CD4-positive, alpha-beta T cell treated with Interleukin-4 for 1 hour (primary cell): ENCODE measurements at regions not wholly inside any gene's neighbourhood (a gene's known extent, or its start where the extent isn't known, plus 50 kb on each side); places are given as distances from the start of the nearest gene placed in this dataset.
"Not testable (repeated sequence)": the region's sequence is repeated elsewhere in the genome, so short reads cannot be mapped to it uniquely, and the experiment has no call there.

ENCODE experiments used
- DNase-seq, 2 donors: peaks; one replicate each; pipeline ENCODE4 v3.0.0-alpha.2; 2020 to 2022

DNA sequence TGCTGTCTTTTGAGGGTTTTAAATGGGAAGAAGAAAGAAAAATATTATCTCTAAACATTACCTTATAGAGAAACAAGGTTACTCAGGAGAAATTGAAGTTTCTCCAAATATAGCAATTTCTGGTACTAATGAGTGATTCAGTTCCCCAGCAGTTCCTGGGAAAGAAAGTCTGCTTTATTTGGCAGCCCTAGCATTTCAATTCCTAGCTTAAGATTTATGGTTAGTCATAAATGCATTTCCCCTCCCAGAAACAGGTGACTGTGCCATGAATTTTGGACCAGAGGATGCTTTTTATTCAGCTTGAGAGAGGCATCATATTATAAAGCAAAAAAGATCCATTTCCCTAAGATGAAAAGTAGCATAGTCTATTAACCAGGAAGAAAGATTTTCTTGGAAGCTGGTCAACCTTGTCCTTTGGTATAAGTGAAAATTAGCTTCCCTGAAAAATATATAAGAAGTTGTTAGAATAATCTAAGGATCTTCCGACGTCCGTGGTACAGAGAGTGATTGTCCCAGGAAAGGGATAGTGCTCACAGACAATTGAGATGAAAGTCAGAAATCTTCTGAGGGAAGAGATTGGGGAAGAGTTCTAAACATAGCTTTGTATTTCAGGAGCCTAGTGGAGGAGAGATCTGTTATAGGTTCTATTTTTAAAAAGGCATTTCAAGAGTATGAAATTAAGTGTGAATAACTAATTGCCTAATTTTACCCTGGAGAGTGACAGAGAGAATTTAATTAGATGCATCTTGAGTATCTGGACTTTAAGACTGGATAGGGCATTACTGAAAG is 164.9 kb downstream of the ESM1 start:
- no peak for DNase-seq

DNA sequence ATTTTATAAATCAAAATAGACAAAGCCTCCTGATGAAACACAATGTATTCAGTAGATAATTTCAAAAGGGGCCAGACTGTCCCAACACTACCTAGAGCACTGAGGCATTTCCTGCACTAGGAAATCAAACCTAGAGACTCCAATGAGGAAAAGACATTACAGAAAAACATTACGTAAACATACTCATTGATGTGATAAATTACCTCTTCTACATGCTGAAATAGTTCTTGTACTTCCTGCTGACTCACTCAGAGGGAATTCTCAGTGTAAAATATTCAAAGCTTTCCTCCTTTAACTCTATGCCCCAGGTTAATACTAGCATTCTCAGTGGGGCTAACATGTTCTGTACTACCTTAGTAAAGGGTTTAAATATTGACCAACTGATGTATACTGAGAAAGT is 178.0 kb downstream of the ESM1 start:
- no peak for DNase-seq

DNA sequence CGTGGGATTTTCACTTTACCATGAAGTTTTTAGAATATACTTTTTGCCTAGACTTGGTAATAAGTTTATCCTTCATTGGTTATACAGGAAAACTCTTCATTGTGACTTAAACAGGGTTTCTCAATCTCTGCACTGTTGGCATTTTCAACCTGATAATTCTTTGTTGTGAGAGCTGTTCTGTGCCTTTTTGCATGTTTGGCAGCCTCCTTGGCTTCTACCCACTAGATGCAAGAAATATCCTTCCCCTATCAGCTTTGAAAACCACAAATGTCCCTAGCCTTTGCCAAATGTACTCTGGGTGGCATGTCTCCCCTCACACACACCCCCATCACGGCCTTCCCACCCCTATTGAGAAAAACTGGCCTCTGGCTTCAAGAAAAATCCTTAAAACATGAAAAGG is 180.9 kb downstream of the ESM1 start:
- DNase-seq: no peak

DNA sequence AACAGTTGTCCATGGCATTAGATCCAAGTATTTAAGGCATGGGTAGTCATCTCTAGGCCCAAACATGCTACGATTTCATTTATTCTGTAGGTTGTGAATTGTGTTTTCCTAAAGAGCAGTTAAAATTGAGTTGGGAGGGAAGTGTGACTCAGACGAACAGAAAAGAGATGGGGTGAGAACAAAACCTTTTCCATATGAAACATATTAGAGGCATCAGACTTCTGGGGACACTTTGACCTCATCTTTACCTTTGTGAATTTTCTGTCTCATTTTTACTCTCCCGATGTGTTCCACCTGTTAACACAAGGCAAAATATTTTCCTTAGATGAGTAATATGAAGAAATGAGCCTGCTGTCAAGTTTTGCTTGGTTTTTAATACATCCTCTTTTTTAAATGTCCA is 181.3 kb downstream of the ESM1 start:
- DNase-seq: no peak

DNA sequence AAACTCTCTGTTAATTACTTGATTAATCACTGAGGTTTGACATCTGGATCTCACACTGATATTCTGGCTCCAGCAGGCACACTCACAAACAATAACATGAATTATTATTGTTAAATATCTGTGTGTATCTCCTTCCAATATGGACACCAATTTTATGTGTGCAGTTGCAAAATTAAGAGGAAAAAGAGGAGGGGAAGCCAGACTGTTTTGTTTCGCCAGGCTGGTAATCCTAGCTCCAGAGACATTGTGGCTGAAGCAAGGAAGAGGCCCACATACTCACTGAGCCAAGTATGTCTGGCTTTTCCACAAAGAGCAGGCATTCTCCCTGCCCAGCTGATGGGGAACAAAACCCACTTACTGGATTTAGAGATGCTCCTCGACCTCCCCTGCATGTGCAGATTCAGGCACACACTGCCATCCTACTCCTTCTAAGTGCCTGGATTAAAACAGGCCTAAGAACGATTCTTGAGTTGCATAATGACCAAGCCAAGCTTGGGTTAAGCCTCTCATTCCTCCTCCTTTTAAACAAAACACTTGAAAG is 181.9 kb downstream of the ESM1 start:
- no peak for DNase-seq

DNA sequence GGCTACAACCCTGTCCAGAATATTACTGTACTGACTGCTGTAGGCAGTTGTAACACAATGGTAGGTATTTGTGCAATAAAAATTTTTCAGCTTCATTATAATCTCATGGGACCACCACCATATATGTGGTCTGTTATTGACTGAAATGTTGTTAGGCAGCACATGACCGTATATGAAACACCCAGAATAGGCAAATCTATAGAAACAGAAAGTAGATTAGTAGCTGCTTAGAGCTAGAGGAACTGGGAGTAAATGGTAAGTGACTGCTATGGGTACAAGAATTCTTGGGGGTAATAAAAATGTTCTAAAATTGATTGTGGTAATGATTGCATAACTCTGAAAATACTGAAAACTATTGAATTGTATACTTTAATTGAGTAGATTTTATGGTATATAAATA is 185.7 kb downstream of the ESM1 start:
- DNase-seq: no peak

DNA sequence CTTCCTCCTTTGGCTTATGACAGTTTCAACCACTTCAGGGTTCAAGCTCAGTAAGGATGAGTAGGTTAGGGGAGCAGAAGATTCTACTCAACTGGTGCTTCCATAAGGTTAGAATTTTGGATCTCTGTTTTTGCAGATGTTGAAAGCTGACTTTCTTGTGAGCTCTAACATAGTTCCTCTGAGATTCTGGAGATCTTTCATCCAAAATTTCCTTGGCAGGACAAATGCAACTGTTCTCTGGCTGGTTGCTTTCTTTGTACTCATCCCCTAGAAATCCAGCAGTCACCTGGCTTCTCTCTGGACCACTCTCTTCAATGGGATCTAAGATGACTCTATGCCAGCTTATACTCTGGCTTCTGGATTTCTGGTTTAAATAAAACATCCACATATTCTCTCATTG is 189.6 kb downstream of the ESM1 start:
- no peak for DNase-seq

DNA sequence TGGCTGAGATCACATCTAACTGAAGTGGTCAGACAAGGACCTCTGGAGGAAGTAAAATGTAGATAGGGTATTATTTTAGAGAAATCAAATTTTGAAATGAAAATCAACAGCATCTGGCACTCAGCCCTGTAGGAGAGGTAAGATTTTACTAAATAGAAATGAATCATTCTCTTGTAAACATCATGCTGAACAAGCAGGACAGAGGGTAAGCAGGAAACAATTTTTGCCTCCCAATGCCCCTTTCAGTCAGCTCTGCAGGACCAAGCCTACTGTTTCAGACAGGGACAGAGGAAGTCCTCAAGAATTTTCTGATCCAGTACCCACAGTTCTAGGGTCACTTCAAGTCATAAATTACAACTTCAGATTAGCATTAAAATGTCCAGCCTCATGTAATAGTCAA is 190.1 kb downstream of the ESM1 start:
- no peak for DNase-seq

DNA sequence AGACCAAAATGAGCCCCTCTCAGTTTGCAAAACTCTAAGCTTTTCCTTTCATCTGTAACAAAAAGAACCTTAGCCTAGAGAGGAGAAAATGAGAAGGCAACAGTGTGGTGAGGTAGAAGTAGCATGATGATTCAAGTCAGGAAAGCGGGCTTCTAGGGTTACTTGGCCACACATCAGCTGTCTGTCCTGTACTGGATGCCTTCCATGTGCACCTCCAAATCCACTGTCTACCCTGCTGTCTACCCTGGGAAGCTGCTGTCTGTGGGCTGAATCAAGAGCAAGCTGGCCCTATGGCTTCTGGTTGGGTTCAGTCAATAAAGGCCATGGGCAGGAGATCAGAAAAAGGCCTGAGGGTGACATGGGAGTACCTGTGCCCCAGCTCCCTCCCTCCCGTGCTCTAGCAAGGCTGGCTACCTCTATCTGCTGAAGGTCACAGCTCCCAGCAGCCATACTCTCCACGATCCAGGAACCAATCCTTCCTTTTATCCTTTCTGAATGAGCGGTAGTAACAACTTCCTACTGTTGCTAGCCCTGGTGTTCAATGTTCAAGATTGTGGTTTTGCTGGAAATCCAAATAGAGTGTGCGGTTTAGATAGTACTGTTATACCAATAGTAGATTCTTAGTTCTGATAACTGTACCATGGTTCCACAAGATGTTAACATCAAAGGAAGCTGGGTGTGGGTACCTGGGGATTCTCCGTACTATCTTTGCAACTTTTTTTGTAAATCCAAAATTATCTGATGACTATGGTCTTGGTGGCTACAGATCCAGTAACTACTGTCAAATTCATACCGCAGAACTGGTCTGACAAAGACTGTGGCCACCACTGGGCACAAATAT is 191.0 kb downstream of the ESM1 start:
- DNase-seq: peak in 1 of 2 donors; percentile 9

DNA sequence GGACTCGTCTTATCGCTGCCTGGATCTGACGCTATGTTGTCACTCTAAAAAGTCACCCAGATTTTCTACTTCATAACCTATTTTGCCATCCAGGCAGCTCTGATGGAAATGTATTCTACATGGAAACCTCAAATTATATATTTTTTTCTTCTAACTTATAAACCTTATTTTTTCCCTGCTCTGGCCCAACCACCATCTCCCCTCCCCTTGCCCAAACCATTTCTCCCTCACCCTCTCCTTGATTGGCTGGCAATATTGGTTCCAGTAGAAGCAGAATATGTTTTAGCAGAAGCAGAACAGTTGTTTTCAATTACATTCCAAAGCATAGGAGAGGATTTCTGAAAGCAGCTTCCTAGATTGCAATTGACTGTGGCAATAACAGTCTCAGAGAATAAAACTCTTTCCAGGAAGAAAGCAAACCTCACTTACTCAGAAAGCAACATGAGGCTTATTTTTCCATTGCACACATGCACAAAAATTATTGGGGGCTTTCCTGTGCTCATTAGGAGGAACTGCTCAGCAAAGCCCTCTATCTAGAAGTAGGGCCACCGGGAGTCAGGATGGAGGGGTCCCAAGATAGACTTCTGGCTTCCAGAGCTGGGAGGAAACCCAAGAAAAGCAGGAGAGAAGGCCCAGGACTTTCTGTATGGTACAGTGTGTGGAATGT is 191.8 kb downstream of the ESM1 start:
- no peak for DNase-seq

DNA sequence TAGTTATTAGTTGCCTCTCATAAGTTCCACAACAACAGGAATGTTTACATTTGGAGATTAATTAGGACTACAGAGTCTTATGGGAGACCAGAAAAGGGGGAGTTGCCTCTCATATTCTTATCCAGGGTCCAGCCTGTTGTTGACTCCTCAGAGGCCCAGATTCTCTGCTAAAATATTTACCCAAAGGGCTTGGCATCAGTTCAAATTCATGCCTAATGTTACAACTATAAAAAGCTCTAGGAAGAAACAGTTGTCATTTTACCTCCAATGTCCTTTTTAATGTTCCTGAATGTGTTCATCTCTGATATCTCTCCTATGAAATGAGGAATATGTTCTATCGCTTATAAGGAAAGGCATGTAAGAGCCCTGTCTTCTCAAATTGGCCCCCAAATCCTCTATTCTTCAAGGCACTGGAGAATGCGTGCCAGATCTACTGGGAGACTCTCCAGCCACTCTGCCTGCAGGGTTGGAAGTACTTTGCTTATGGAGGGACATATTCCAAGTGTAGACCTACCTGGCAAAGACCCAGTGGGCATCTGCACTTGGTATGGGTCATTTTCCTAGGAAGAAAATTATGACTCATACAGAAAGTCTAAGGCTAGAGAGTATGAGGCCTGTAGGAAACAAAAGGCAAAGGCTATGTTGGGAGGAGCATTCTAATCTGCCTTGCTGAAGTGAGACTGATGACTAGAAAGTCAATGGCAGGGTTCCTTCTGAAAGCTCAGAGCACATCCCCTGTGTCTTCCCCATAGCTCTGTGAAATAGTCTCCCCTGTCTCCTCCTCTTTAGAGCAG is 192.6 kb downstream of the ESM1 start:
- DNase-seq: no peak

DNA sequence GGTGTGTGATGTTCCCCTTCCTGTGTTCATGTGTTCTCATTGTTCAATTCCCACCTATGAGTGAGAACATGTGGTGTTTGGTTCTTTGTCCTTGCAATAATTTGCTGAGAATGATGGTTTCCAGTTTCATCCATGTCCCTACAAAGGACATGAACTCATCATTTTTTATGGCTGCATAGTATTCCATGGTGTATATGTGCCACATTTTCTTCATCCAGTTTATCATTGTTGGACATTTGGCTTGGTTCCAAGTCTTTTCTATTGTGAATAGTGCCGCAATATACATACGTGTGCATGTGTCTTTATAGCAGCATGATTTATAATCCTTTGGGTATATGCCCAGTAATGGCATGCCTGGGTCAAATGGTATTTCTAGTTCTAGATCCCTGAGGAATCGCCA is 197.5 kb downstream of the ESM1 start:
- not testable (repeated sequence) for DNase-seq

DNA sequence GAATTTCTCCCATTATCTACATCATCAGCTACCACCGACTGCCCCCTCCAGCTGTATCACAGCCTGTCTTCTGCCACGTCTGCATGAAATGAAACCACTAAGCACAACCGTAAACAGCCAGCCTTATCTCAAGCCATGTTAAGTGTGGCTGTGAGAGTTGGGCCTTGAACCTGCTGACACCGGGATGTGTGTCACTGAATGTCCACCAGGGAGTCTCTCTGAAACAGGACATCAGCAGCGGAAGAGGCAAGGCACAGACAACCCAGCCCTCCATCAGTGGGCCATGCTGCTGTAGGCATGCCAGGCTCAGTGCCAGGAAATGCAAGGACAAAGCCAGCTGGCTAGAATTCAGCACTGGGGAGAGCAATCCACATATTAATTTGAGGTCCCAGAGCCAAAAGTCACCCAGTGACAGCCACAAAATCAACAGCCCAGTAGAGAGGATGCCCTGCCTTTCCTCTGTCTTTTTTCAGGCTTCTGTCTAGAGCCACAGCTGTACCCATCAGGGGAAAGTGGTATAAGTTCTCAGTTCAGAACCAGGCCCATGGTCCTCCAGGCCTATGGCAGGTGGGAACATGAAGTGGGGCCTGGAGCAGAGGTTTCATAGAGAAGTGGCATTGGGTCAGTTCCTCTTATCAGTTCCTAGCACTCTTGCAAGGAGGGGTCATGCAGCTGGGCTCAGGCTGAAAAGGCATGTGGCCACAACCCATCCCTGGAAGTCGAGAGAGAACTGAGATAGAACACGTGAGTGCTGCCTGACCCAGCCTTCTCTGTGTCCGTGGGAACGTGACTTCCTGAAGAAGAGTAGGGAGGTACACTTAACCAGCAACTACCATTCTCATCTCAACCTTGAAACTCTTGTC is 199.4 kb downstream of the ESM1 start:
- peak; percentile 41 to 73 for DNase-seq

DNA sequence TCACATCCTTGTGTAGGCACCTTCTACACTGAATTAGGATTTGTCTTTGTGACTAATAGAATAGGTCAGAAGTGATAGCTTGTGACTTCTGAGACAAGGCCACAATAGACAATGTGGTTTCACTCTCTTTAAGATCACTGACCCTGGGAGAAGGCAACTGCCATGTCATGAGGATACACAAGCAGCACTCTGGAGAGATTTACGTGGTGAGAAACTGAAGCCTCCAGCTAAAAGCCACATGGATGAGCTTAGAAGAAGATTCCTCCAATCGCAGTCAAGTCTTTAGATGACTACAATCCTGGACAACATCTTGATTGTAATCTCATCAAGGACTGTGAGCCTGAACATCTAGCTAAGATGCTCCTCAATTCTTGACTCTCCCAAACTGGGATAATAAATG is 206.6 kb downstream of the ESM1 start:
- DNase-seq: no peak

DNA sequence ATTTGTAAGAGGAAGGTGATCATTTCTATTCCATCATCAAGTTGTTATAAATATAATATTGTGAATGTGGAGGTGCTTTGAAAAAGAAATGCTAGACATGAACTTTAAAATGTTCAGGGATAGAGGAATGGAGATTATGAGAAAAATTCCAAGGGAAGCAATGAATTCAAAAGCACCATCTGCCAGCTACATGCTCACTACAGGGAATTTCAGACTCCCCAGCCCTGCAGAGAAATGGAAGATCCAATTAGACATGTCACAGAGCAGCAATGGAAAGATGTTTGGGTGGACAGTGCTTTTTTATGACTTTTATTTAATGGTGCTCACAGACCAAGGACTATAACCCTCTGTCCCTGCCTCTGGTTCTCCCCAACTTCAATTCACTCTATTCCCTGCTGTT is 209.7 kb downstream of the ESM1 start:
- DNase-seq: no peak

DNA sequence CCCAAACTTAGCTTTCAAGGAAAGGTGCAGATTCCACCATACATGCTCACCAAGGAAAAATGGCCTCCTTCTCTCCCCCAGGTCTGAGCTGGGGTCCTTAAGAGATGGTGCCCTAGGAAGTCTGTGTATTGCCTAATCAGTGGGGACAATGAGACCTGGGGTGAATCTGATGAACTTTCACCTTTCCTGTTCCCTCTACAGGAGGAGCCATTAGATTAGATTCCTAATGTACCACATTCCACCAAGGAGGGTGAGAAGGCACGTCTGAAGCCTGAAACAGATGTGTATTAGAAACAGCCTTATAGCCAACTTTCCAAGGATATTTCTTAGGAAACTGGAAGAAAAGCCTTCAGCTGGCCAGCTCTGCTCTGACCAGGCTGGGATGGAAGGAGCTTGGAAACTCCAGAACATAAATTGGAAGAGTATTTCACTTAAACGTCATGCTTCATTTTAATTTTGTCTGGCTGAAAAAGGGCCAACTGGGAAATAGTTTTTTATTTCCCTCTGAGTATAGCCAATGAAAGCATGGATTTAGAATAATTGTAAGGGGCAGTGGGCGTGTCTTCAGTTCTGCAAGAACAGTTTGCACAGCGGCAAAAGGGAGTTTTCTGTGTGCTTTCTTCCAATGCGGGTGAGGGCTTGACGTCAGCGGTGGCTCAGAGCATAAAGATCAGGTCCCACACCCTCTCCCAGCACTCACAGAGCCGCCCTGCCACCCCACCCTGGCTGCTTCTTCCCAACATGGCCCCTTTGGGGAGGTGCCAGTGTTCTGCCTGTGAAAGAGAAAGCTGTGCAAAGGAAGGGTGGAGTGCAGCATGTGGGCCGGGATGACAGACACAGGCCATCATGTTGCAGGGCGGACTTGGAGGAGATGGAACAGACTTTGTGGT is 210.9 kb downstream of the ESM1 start:
- peak; percentile 20 to 68 for DNase-seq

DNA sequence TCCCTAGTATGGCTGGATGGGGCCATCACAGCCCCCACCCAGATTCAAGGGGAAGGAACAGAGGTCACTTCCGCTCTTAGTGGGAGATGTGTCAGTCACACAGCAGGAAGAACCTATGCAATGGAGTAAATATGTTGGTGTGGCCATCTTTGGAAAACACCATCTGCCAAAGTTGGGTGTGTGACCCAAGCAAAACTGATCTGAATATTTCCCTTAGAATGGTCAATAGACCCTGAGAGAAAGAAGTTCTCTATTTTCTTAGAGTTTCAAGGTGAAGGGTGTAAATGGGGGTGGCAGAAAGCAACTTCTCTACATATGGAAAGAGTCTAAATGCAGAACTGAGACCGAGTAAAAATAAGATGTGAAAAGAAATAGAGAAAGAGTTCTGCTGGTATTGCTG is 212.7 kb downstream of the ESM1 start:
- DNase-seq: peak in 1 of 2 donors; percentile 56

DNA sequence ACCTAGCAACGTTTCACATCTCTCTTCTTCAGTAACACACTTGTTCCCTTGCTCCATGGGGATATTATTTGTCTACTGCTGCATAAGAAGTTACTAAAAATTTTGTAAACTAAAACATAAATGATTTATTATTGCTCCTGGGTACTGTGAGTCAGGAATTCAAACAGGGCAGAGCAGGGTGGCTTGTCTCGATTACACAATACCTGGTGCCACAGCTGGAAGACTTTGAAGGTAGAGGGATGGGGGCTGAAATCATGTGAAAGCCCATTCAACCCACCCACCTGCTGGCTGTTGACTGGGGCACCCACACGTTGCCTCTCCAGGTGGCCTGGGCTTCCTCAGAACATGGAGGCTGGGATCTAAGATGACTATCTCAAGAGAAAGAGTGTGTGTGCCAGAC is 213.2 kb downstream of the ESM1 start:
- DNase-seq: no peak

DNA sequence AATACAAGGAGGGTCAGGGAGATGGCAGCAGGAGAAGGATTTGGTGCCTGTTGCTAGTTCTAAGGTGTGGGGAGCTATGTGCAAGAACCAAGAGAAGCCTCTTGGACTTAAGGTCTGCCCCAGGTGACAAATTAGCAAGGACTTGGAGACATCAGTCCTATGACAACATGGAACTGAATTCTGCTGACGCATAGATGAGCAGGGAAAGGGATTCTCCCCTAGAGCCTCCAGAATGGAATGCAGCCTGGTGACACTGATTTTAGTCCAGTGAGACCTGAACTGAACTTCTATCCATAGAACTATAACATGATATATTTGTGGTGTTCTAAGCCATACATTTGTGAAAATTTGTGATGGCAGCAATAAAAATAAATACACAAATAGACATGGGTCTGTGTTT is 215.6 kb downstream of the ESM1 start:
- DNase-seq: no peak

DNA sequence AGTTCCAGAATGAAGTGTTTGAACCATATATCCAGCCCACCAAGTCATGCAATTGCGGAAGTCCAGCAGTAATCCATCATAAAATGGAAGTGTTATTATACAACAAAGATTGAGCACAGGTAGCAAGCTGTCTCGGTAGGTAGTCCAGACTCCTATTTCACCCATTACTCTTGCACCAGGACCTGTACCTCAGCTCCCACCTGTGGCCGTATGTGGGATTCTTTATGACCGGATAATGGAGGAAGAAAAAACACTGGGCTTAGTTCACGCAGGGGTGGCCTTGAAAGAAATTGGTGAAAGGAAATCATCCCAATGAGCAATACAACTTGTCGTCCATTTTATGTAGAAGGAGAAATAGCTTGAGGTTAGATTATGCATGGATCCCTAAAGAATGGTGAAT is 216.3 kb downstream of the ESM1 start:
- DNase-seq: no peak

DNA sequence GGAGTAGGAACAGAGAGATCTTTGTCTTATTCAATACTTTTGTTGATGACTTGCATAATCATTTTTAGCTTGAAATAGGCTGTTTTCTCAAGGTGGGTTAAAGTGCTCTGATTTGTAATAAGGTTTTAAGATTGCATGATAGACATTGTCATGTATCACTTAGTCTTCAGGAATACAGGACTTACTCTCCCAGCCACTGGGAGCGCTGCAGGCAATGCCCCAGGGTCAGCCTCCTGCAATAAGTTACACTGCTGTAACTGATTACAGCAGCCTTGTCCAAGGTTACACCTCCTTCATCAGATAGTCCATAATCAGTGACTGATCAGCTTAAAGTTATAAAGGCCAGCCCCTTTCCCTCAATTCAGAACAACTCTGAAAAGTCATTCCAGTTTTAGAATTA is 218.6 kb downstream of the ESM1 start:
- no peak for DNase-seq
